Astrocyte (in vitro differentiated cells and primary cell): ENCODE measurements at regions not wholly inside any gene's neighbourhood (a gene's known extent, or its start where the extent isn't known, plus 50 kb on each side); places are given as distances from the start of the nearest gene placed in this dataset.
"Not testable (repeated sequence)": the region's sequence is repeated elsewhere in the genome, so short reads cannot be mapped to it uniquely, and the experiment has no call there.

Source experiments
- CTCF ChIP-seq: IDR thresholded peaks from 2 replicates; pipeline ENCODE4 v1.5.1; 2011; ENCODE audit warnings: low read depth, mild to moderate bottlenecking, inconsistent platforms, low read length, moderate library complexity; ENCODE audit not compliant: insufficient read depth
- EZH2 ChIP-seq: IDR thresholded peaks from 2 replicates; pipeline ENCODE4 v1.6.1; 2012; ENCODE audit warnings: mild to moderate bottlenecking, low read length, inconsistent platforms; ENCODE audit not compliant: insufficient read depth

- TF ChIP-seq CTCF, EZH2: not testable (repeated sequence)
Measured at GRCh38 chr9:42385574-42386120, 202.2 kb downstream of the SPATA31A6 start.
